K562 (cell line): ENCODE measurements at regions not wholly inside any gene's neighbourhood (a gene's known extent, or its start where the extent isn't known, plus 50 kb on each side); places are given as distances from the start of the nearest gene placed in this dataset.

ENCODE experiments used
- ATAC-seq: fragments of 200-7000 bp; cut with Tn5 transposase; 3 replicates; pipeline ENCODE4 v1.9.1; 2020; ENCODE audit warnings: moderate library complexity
- BruUV-seq: library from RNA; stranded (reverse); fragments of 400-500 nt; replicated peaks from 2 replicates; lab custom pipeline; 2021; lab: Mats Ljungman, UMichigan
- CTCF ChIA-PET: fragments of 300-600 bp; formaldehyde crosslinking; extraction: SDS; loops from one replicate; lab custom pipeline; 2021; ENCODE audit warnings: low intra/inter-chr PET ratio; lab: Yijun Ruan, JAX
- POLR2A ChIA-PET: fragments of 300-600, 350-650 bp; sonication (Branson Sonifier 250); formaldehyde crosslinking; extraction: SDS; loops from one replicate; lab custom pipeline; 2021; ENCODE audit warnings: antibody characterized with exemption, inconsistent platforms; lab: Yijun Ruan, JAX
- DNase-seq, 4 experiments: peaks; one replicate each; pipeline versions ENCODE4 v3.0.0 to v3.0.0-alpha.2; 2011 to 2018; ENCODE audit warnings: low spot score in 3 of 4, mixed read lengths in 3 of 4; ENCODE audit errors: extremely low read depth in 1 of 4
- FAIRE-seq: peaks from 2 replicates; lab custom pipeline; 2011; peaks lifted over from hg19 to GRCh38; lab: Jason Lieb, UNC
- H2AFZ ChIP-seq: 2 replicates; pipeline ENCODE4 v1.6.0; 2011; ENCODE audit warnings: low read depth, low read length, control low read depth, inconsistent platforms
- H3K27ac ChIP-seq: fragments of 200-600 bp; 3 replicates; pipeline ENCODE4 v1.8.0; 2011; ENCODE audit warnings: low read depth, mild to moderate bottlenecking, control low read depth, inconsistent platforms, low read length, moderate library complexity, mixed read lengths; ENCODE audit errors: extremely low read depth
- H3K27me3 ChIP-seq, 2 experiments: fragments of 300-600 bp in 1 of 2; 2 replicates in 1 of 2; 3 replicates in 1 of 2; pipeline versions ENCODE4 v1.6.0 to v1.8.0; 2011; ENCODE audit warnings: inconsistent platforms in 2 of 2, low read length in 2 of 2, mild to moderate bottlenecking in 1 of 2, mixed read lengths in 1 of 2, moderate library complexity in 1 of 2; ENCODE audit not compliant: control insufficient read depth in 2 of 2, insufficient read depth in 2 of 2
- H3K36me3 ChIP-seq: fragments of 300-600 bp; 3 replicates; pipeline ENCODE4 v1.8.0; 2011; ENCODE audit warnings: mild to moderate bottlenecking, low read length, inconsistent platforms; ENCODE audit not compliant: control insufficient read depth, insufficient read depth
- H3K4me1 ChIP-seq, 2 experiments: fragments of 200-600 bp in 1 of 2; replicated peaks in 1 of 2; 2 replicates in 1 of 2; 3 replicates in 1 of 2; pipeline versions ENCODE4 v1.5.1 to v1.8.0; 2011; ENCODE audit warnings: inconsistent platforms in 2 of 2, low read length in 2 of 2, mild to moderate bottlenecking in 1 of 2, mixed read lengths in 1 of 2, moderate library complexity in 1 of 2; ENCODE audit not compliant: control insufficient read depth in 2 of 2, insufficient read depth in 2 of 2
- H3K4me2 ChIP-seq: 2 replicates; pipeline ENCODE4 v1.6.1; 2011; ENCODE audit warnings: low read length, control low read depth, inconsistent platforms, mixed read lengths; ENCODE audit not compliant: insufficient read depth
- H3K4me3 ChIP-seq: fragments of 200-600 bp; sonication (generic), shearing (Covaris generic); 2 replicates; pipeline ENCODE4 v1.5.1; 2016; ENCODE audit warnings: control low read depth, inconsistent platforms
- H3K79me2 ChIP-seq: fragments of 200-600 bp; 3 replicates; pipeline ENCODE4 v1.8.0; 2011; ENCODE audit warnings: low read length, inconsistent platforms; ENCODE audit not compliant: control insufficient read depth, insufficient read depth
- H3K9ac ChIP-seq, 2 experiments: 2 replicates each; pipeline versions ENCODE4 v1.6.0 to v1.6.1; 2011; ENCODE audit warnings: low read depth in 2 of 2, low read length in 2 of 2, control low read depth in 1 of 2, inconsistent platforms in 1 of 2, mild to moderate bottlenecking in 1 of 2, mixed read lengths in 1 of 2; ENCODE audit not compliant: insufficient read depth in 1 of 2
- H3K9me1 ChIP-seq: one replicate; pipeline ENCODE4 v1.6.0; 2011; ENCODE audit warnings: inconsistent platforms, mild to moderate bottlenecking, low read length, moderate library complexity; ENCODE audit not compliant: control insufficient read depth, insufficient read depth
- H3K9me3 ChIP-seq: replicated peaks from 2 replicates; pipeline ENCODE4 v1.5.1; 2011; ENCODE audit warnings: low read depth, low read length, inconsistent platforms; ENCODE audit not compliant: control insufficient read depth, insufficient read depth
- H4K20me1 ChIP-seq: replicated peaks from 2 replicates; pipeline ENCODE4 v1.6.1; 2011; ENCODE audit warnings: low read length, inconsistent platforms, mixed read lengths; ENCODE audit not compliant: control insufficient read depth, insufficient read depth
- CHD1 ChIP-seq: fragments of 200-600 bp; sonication (generic); IDR thresholded peaks from one replicate; pipeline ENCODE4 v1.6.1; 2012; ENCODE audit warnings: mild to moderate bottlenecking, moderate library complexity, low read length, inconsistent platforms
- EWSR1 ChIP-seq: fragments of 450-650 bp; IDR thresholded peaks from 2 replicates; pipeline ENCODE4 v1.6.1; 2018; ENCODE audit warnings: borderline replicate concordance, mild to moderate bottlenecking, low read depth, moderate library complexity; ENCODE audit not compliant: partially characterized antibody
- HBP1 ChIP-seq: fragments of 450-650 bp; formaldehyde crosslinking; IDR thresholded peaks from 2 replicates; pipeline ENCODE4 v1.4.0; 2022; ENCODE audit warnings: missing genetic modification characterization
- JUNB ChIP-seq: fragments of 450-650 bp; formaldehyde crosslinking; conservative IDR thresholded peaks from 2 replicates; pipeline ENCODE4 v1.4.0; 2020; ENCODE audit warnings: mild to moderate bottlenecking
- KDM4B ChIP-seq, 2 experiments: fragments of 450-650 bp in 1 of 2; sonication (generic) in 1 of 2; IDR thresholded peaks; 2 replicates each; pipeline ENCODE4 v1.6.1; 2016 to 2017; ENCODE audit warnings: borderline replicate concordance in 2 of 2, antibody characterized with exemption in 1 of 2, low read depth in 1 of 2, mild to moderate bottlenecking in 1 of 2
- KHSRP ChIP-seq: fragments of 450-650 bp; IDR thresholded peaks from 2 replicates; pipeline ENCODE4 v1.6.1; 2017
- MCM5 ChIP-seq: fragments of 450-650 bp; IDR thresholded peaks from 2 replicates; pipeline ENCODE4 v1.6.1; 2016; ENCODE audit warnings: low read depth
- OTX1 ChIP-seq: fragments of 450-650 bp; formaldehyde crosslinking; IDR thresholded peaks from 2 replicates; pipeline ENCODE4 v1.4.0; 2022; ENCODE audit warnings: mild to moderate bottlenecking
- TEAD2 ChIP-seq: fragments of 450-650 bp; IDR thresholded peaks from 2 replicates; pipeline ENCODE4 v1.6.1; 2016; ENCODE audit warnings: missing genetic modification characterization, control low read depth, missing compliant biosample characterization
- ZNF134 ChIP-seq: fragments of 250-450 bp; sonication (Bioruptor Pico); conservative IDR thresholded peaks from 2 replicates; pipeline ENCODE4 v1.4.0; 2020
- WGBS: fragments of 100-300 bp; shearing (Covaris generic); methylation state at CpG from one replicate; pipeline ENCODE4 v1.1.6; 2016; ENCODE audit warnings: low coverage, mixed read lengths; ENCODE audit not compliant: insufficient coverage; ENCODE audit errors: missing lambda C conversion rate; 5-methylcytosine and 5-hydroxymethylcytosine counted together
- in situ Hi-C: fragments of 300-500 bp; cut with MboI; formaldehyde crosslinking; loops from 4 replicates; pipeline ENCODE4 v1.15.0; 2018; ENCODE audit warnings: inconsistent platforms, mixed read lengths
- intact Hi-C: fragments of 100-400 bp; cut with micrococcal nuclease; formaldehyde crosslinking; loops from 2 replicates; pipeline ENCODE4 v1.14.2; 2022

- Histone ChIP-seq H3K9me3 (no peaks in the 10 kb centered on the region), H3K36me3 (no peaks in the 10 kb centered on the region), H3K4me2 (no peak overlapping the region), H3K4me3 (no peak overlapping the region), H3K27ac (no peak overlapping the region), H2AFZ (no peak overlapping the region), H4K20me1 (no peaks in the 10 kb centered on the region), H3K79me2 (no peaks in the 10 kb centered on the region), H3K4me1 (peaks cover 0 to under 1% of the 10 kb centered on the region in 2 experiments; a peak in 1 of 5 replicates), H3K9ac (no peak overlapping the region), H3K9me1 (no peaks in the 10 kb centered on the region), H3K27me3 (peaks cover 21 to 27% of the 10 kb centered on the region in 2 experiments)
- no peak for ATAC-seq
- CTCF ChIA-PET: no interaction called here
- DNase-seq: no peak
- POLR2A ChIA-PET: no interaction called here
- FAIRE-seq: no peak
- in situ Hi-C loops (no loop called here), intact Hi-C loops (no loop called here)
- TF ChIP-seq OTX1 (CRISPR knock-in tag) (no peak), TEAD2 (tag) (no peak), EWSR1 (no peak), HBP1 (CRISPR knock-in tag) (no peak), MCM5 (no peak), KHSRP (no peak), KDM4B (IDR thresholded peaks at IDR 0.05; ENCODE audit: borderline replicate concordance in 2 of 2, low read depth in 1 of 2) (no peak), JUNB (CRISPR knock-in tag) (no peak), ZNF134 (CRISPR knock-in tag) (no peak), CHD1 (no peak)
- 4% methylated on average over 3 of the region's 3 CpGs for WGBS
- BruUV-seq: no TSS peak
Measured at GRCh38 chr1:229949500-229949899, 117.5 kb upstream of the GALNT2 start.
